Tibial nerve (tissue), 4 donors: ENCODE measurements at regions not wholly inside any gene's neighbourhood (a gene's known extent, or its start where the extent isn't known, plus 50 kb on each side); places are given as distances from the start of the nearest gene placed in this dataset.
A peak's percentile ranks its signal among the peaks of the same experiment; 100 is the strongest.

Experiments used
- DNase-seq, 2 donors: peaks; one replicate each; pipeline ENCODE4 v3.0.0-alpha.2; 2019; ENCODE audit warnings: low spot score in 2 of 2
- H3K27ac ChIP-seq, 4 donors: fragments of 200-600 bp; sonication (generic) in 3 of 4; one replicate each; pipeline ENCODE4 v1.5.1; 2017 to 2019; ENCODE audit warnings: mild to moderate bottlenecking in 1 of 4
- H3K27me3 ChIP-seq, 2 donors: fragments of 200-600 bp; sonication (generic) in 1 of 2; one replicate each; pipeline versions ENCODE4 v1.5.1 to v1.6.0; 2017 to 2019
- H3K36me3 ChIP-seq, 3 donors: fragments of 200-600 bp; sonication (generic); one replicate each; pipeline ENCODE4 v1.5.1; 2018 to 2019
- H3K4me1 ChIP-seq, 4 donors: fragments of 200-600 bp; sonication (generic) in 3 of 4; one replicate each; pipeline ENCODE4 v1.5.1; 2017 to 2019
- H3K4me3 ChIP-seq, 4 donors: fragments of 200-600 bp; sonication (generic) in 3 of 4; one replicate each; pipeline ENCODE4 v1.5.1; 2017 to 2019; ENCODE audit warnings: mild to moderate bottlenecking in 1 of 4, moderate library complexity in 1 of 4
- H3K9me3 ChIP-seq, 4 donors: fragments of 200-600 bp; sonication (generic) in 3 of 4; one replicate each; pipeline ENCODE4 v1.5.1; 2017 to 2019
- EP300 ChIP-seq, 2 donors: sonication (generic); formaldehyde crosslinking; IDR thresholded peaks; one replicate each; pipeline ENCODE4 v1.6.1; 2017; ENCODE audit warnings: antibody characterized with exemption in 2 of 2, mild to moderate bottlenecking in 1 of 2
- POLR2A ChIP-seq, 2 donors: fragments of 450-650 bp; IDR thresholded peaks; one replicate each; pipeline ENCODE4 v1.6.1; 2017; ENCODE audit warnings: antibody characterized with exemption in 2 of 2, mild to moderate bottlenecking in 2 of 2, moderate library complexity in 2 of 2
- WGBS, 2 donors: methylation state at CpG; one replicate each; pipeline ENCODE4 v1.1.5; 2018; 5-methylcytosine and 5-hydroxymethylcytosine counted together
- TF ChIP-seq, protein P1 (sequence below), 5 experiments: fragments of 200-600 bp in 3 of 5; fragments of 450-650 bp in 2 of 5; sonication (generic) in 3 of 5; IDR thresholded peaks; one replicate each; pipeline ENCODE4 v1.5.1; 2016 to 2019; ENCODE audit warnings: antibody characterized with exemption in 5 of 5, mild to moderate bottlenecking in 3 of 5, moderate library complexity in 2 of 5

DNA sequence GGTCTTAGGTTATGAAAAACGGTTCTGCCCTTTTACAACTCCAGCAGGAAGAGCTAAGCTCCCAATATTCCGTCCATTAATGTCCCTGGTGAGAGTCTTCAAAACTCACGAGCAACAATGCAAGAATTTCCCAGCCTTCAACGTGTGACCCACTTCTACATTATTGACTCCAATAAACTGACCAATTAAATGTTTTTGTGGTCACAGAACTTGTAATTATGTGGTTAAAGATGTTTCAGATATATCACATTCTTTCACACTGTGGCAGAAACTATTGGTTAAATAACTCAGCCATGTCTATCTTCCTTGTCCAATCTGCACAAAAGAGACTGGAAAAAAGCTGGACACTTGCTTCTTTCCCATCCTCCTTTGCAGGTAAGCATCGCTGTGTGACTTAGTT, 286.6 kb upstream of the ADAMTS9 start:
- no peaks in the 10 kb centered on the region for H3K27me3 ChIP-seq
- 80 to 83% methylated on average over 5 of the region's 5 CpGs for WGBS, 2 donors
- no peaks in the 10 kb centered on the region for H3K36me3 ChIP-seq
- TF ChIP-seq, protein P1, sequence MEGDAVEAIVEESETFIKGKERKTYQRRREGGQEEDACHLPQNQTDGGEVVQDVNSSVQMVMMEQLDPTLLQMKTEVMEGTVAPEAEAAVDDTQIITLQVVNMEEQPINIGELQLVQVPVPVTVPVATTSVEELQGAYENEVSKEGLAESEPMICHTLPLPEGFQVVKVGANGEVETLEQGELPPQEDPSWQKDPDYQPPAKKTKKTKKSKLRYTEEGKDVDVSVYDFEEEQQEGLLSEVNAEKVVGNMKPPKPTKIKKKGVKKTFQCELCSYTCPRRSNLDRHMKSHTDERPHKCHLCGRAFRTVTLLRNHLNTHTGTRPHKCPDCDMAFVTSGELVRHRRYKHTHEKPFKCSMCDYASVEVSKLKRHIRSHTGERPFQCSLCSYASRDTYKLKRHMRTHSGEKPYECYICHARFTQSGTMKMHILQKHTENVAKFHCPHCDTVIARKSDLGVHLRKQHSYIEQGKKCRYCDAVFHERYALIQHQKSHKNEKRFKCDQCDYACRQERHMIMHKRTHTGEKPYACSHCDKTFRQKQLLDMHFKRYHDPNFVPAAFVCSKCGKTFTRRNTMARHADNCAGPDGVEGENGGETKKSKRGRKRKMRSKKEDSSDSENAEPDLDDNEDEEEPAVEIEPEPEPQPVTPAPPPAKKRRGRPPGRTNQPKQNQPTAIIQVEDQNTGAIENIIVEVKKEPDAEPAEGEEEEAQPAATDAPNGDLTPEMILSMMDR (IDR thresholded peaks at IDR 0.05) = no peak
- no peak overlapping the region for H3K27ac ChIP-seq
- no peak for DNase-seq
- peaks cover 0 to 10% (median 2%) of the 10 kb centered on the region in 4 donors for H3K4me1 ChIP-seq
- H3K4me3 ChIP-seq = no peak overlapping the region
- H3K9me3 ChIP-seq = no peaks in the 10 kb centered on the region

DNA sequence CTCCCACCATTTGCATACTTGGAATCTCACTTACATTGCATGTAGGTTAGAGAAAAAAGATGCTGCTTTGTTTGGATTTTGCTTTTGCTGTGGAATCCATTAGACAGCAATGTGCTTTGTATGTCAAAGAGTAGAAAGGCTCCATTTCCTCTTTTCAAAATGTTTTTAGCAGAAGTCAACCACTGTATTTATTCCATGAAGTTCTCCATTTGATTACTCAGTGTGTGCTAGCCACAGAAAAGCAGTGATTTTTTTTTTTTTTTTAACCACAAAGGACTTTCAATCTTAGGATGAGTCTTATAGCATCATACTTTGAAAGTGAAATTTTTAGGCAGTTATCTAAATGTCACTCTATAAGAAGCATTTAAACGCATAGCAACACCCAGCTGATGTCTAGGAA, 285.0 kb upstream of the ADAMTS9 start:
- Histone ChIP-seq H3K9me3 (peaks cover 0 to 9% (median 0%) of the 10 kb centered on the region in 4 donors), H3K4me3 (no peak overlapping the region), H3K27ac (peak overlapping the region in 2 of 4 donors; percentile 50 to 62), H3K4me1 (peaks cover 0 to 10% (median 2%) of the 10 kb centered on the region in 4 donors), H3K36me3 (no peaks in the 10 kb centered on the region), H3K27me3 (no peaks in the 10 kb centered on the region)
- DNase-seq = no peak
- 23 to 46% methylated on average over 1 of the region's 1 CpG for WGBS, 2 donors
- TF ChIP-seq, protein P1 (IDR thresholded peaks at IDR 0.05) = no peak
- TF ChIP-seq POLR2A (IDR thresholded peaks at IDR 0.05) = no peak
- TF ChIP-seq EP300 (IDR thresholded peaks at IDR 0.05) = no peak

DNA sequence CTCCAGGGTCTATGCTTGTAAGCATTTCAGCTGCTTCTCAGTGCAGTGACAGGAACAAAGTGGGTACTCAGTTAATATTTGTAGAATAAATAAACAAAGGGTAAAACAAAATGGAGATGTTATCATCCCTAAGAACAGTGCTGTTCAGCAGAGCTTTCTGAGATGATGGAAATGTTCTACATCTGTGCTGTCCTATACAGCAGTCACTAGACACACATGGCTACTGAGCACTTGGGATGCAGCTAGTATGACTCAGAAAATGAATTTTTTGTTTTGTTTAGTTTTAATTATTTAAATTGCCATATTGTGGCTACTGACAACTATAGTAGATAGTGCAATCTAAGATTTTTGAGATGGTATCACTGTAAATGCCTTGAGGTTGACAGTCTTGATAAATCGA, 283.8 kb upstream of the ADAMTS9 start:
- H3K4me1 ChIP-seq = peaks cover 0 to 10% (median 2%) of the 10 kb centered on the region in 4 donors
- H3K27me3 ChIP-seq = no peaks in the 10 kb centered on the region
- DNase-seq = no peak
- peaks cover 0 to 12% (median 0%) of the 10 kb centered on the region in 4 donors for H3K9me3 ChIP-seq
- WGBS, 2 donors = 44 to 92% methylated on average over 1 of the region's 1 CpG
- H3K4me3 ChIP-seq = no peak overlapping the region
- peak overlapping the region in 1 of 4 donors; percentile 62 for H3K27ac ChIP-seq
- no peak for TF ChIP-seq EP300 (IDR thresholded peaks at IDR 0.05)
- H3K36me3 ChIP-seq = peaks cover 0 to 7% (median 0%) of the 10 kb centered on the region in 3 donors

DNA sequence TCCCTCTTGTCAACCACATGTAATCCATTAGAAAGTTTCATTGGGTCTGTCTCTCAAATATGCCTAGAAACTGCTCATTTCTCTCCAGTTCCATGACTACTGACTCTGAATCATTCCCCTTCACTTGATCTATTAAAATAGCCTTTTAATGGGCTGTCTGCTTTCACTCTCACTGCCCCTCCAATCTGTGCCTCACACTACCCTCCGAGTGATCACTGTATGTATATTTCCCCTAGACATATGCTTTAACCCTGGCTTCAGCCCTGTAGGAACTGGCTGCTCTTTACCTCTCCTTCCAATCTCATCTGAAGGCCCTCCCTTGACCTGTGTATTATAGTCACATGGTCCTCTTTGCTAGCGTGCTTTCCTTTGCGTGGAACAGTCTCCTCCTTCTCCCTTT, 282.8 kb upstream of the ADAMTS9 start:
- H3K4me1 ChIP-seq = peaks cover 0 to 10% (median 2%) of the 10 kb centered on the region in 4 donors
- peak overlapping the region in 1 of 4 donors; percentile 29 for H3K27ac ChIP-seq
- peaks cover 0 to 16% (median 0%) of the 10 kb centered on the region in 4 donors for H3K9me3 ChIP-seq
- peaks cover 0 to 11% (median 0%) of the 10 kb centered on the region in 3 donors for H3K36me3 ChIP-seq
- WGBS, 2 donors = 54 to 73% methylated on average over 3 of the region's 3 CpGs
- TF ChIP-seq, protein P1 (IDR thresholded peaks at IDR 0.05) = no peak
- TF ChIP-seq POLR2A (IDR thresholded peaks at IDR 0.05) (no peak), EP300 (IDR thresholded peaks at IDR 0.05) (no peak)
- no peak for DNase-seq
- no peaks in the 10 kb centered on the region for H3K27me3 ChIP-seq
- no peak overlapping the region for H3K4me3 ChIP-seq

- no peak for DNase-seq
- peak overlapping the region in 1 of 4 donors; percentile 79 for H3K27ac ChIP-seq
- peaks cover 0 to 3% (median 0%) of the 10 kb centered on the region in 3 donors for H3K36me3 ChIP-seq
- H3K4me3 ChIP-seq = no peak overlapping the region
- peaks cover 0 to 2% (median 0%) of the 10 kb centered on the region in 4 donors for H3K9me3 ChIP-seq
- TF ChIP-seq POLR2A (IDR thresholded peaks at IDR 0.05) (no peak), EP300 (IDR thresholded peaks at IDR 0.05) (no peak)
- TF ChIP-seq, protein P1 (IDR thresholded peaks at IDR 0.05) = no peak
- peaks cover 0 to 36% (median 4%) of the 10 kb centered on the region in 4 donors for H3K4me1 ChIP-seq
- H3K27me3 ChIP-seq = no peaks in the 10 kb centered on the region
These were observed 273.5 kb upstream of the ADAMTS9 start for GRCh38 chr3:64961301-64961700.
